ENCODE measurements at regions not wholly inside any gene's neighbourhood (a gene's known extent, or its start where the extent isn't known, plus 50 kb on each side); places are given as distances from the start of the nearest gene placed in this dataset.

DNA sequence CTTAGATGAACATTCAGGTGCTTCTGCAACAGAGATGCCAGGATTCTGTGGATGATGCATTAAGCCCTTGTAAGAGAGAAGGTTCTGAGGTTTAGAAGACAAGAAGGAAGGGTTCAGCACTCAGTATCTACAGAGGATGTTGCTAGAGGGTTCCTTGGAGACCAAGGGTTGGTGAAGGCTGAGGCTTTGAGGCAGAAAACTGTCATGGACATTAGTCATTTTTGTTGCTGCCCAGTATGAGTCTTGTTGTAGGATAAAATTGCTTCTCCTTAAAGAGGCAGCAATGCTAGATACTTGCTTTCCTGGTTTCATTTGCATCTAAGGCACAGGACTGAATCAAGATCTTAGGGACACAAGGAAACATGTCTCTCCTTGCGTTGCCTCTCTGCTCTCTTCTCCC is 319.4 kb upstream of the NFIA start:
- TF ChIP-seq POLR2AphosphoS5 (IDR thresholded peaks at IDR 0.05; ENCODE audit: low read depth, low read length) (no peak), POLR2A (IDR thresholded peaks at IDR 0.05; ENCODE audit: low read depth, low read length) (no peak), TAF1 (IDR thresholded peaks at IDR 0.05; ENCODE audit: borderline replicate concordance, low read depth, low read length) (no peak)
- DNase-seq (ENCODE audit: insufficient read length) (no peak), FAIRE-seq (no peak)

DNA sequence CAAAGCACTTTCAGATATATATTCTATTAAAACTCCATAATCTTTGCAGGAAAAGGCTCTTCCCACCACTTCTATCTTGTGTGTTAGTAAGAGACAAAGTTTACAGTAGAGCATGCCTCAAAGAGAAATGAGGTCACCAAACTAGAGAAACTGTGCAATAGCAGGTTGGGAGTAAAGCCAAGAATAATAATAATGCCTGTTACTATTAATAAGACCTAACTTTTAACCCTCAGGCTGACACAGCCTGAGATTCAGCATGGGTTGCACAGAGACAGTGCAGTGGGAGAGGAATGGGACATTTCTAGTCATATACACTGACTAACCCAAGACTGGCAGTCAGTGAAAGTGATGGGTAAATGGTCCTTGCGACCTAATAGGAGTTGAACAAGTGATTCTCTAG is 320.2 kb upstream of the NFIA start:
- FAIRE-seq (no peak), DNase-seq (ENCODE audit: insufficient read length) (no peak)
- no peak for TF ChIP-seq POLR2AphosphoS5 (IDR thresholded peaks at IDR 0.05; ENCODE audit: low read depth, low read length)
- no peak for TF ChIP-seq POLR2A (IDR thresholded peaks at IDR 0.05; ENCODE audit: low read depth, low read length)
- TF ChIP-seq TAF1 (IDR thresholded peaks at IDR 0.05; ENCODE audit: borderline replicate concordance, low read depth, low read length), result no peak

- TF ChIP-seq POLR2AphosphoS5 (IDR thresholded peaks at IDR 0.05; ENCODE audit: low read depth, low read length), result no peak
- FAIRE-seq, result no peak
- no peak for DNase-seq (ENCODE audit: insufficient read length)
Measured at GRCh38 chr1:60759291-60759690, 323.1 kb upstream of the NFIA start.

- no peak for DNase-seq (ENCODE audit: insufficient read length)
- TF ChIP-seq POLR2AphosphoS5 (IDR thresholded peaks at IDR 0.05; ENCODE audit: low read depth, low read length) (no peak), TAF1 (IDR thresholded peaks at IDR 0.05; ENCODE audit: borderline replicate concordance, low read depth, low read length) (no peak), POLR2A (IDR thresholded peaks at IDR 0.05; ENCODE audit: low read depth, low read length) (no peak)
- FAIRE-seq, result no peak
Measured at GRCh38 chr1:60757485-60757884, 324.9 kb upstream of the NFIA start.

DNA sequence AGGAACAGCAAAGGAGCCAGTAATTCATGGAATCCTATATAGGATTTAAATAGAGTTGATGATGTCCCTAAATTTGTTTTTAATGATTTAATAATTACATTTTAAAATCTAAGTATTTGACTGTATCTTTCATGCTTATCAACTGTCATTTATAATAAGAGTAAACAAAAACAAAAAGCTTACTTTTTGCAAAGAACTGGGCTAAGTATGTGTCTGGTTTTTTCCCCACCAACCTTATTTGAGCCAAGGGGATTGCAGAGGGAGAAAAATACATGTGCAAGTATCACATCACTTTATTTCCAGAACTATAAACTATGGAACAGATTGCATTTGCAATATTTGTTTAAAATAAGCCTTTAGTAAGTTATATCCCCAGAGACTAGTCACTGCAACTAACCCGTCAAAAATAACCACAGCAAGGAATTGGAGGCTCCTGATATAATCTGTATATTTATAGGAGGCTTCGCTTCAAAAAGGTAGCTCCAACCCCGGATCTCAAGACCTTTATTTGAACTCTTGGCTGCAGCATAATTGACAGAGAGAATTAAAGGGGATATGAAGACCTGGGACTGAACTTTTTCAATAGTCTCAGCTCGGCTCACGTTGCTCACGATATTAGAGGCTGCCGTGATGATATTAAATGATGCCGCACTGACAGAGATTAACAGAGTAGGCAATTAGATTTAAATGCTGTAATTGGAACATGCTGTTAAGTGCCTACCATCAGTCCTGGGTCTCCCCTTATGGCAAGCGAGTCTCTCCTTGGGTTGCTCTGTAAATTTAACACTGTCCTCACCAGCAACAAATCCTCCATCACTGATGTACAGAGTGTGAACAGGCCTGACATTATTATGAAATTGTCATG is 329.1 kb upstream of the NFIA start:
- DNase-seq (ENCODE audit: insufficient read length), result no peak
- TF ChIP-seq POLR2AphosphoS5 (IDR thresholded peaks at IDR 0.05; ENCODE audit: low read depth, low read length), result no peak
- TF ChIP-seq POLR2A (IDR thresholded peaks at IDR 0.05; ENCODE audit: low read depth, low read length), result no peak
- no peak for TF ChIP-seq TAF1 (IDR thresholded peaks at IDR 0.05; ENCODE audit: borderline replicate concordance, low read depth, low read length)
- FAIRE-seq, result no peak

DNA sequence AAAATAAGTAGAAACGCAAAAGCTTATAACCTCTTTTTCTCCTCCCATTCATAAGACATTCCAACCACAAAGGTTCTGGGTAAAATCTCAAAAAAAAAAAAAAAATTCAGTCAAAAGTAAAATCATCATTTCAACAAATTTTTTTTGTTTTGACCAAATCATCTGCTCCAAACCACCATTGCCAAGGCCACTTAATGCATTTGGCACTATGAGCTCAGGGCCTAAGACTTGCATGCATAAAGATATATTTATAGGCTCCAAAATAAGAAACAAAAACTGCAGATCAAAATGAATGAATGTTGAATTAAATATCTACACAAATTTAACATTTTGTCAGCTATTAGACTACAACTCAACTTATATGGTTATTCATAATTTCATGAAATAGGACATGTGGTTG is 331.1 kb upstream of the NFIA start:
- no peak for TF ChIP-seq TAF1 (IDR thresholded peaks at IDR 0.05; ENCODE audit: borderline replicate concordance, low read depth, low read length)
- no peak for TF ChIP-seq POLR2AphosphoS5 (IDR thresholded peaks at IDR 0.05; ENCODE audit: low read depth, low read length)
- no peak for TF ChIP-seq POLR2A (IDR thresholded peaks at IDR 0.05; ENCODE audit: low read depth, low read length)
- FAIRE-seq (no peak), DNase-seq (ENCODE audit: insufficient read length) (no peak)

- no peak for DNase-seq (ENCODE audit: insufficient read length)
- FAIRE-seq, result no peak
- no peak for TF ChIP-seq POLR2AphosphoS5 (IDR thresholded peaks at IDR 0.05; ENCODE audit: low read depth, low read length)
- no peak for TF ChIP-seq POLR2A (IDR thresholded peaks at IDR 0.05; ENCODE audit: low read depth, low read length)
- TF ChIP-seq TAF1 (IDR thresholded peaks at IDR 0.05; ENCODE audit: borderline replicate concordance, low read depth, low read length), result no peak
Measured at GRCh38 chr1:60747353-60747752, 335.0 kb upstream of the NFIA start.

GRCh38 chr1:60746278-60746791 is 336.0 kb upstream of the NFIA start:
- DNase-seq (ENCODE audit: insufficient read length), result no peak
- no peak for FAIRE-seq
- TF ChIP-seq POLR2AphosphoS5 (IDR thresholded peaks at IDR 0.05; ENCODE audit: low read depth, low read length) (no peak), POLR2A (IDR thresholded peaks at IDR 0.05; ENCODE audit: low read depth, low read length) (no peak), TAF1 (IDR thresholded peaks at IDR 0.05; ENCODE audit: borderline replicate concordance, low read depth, low read length) (no peak)

GRCh38 chr1:60745484-60745883 is 336.9 kb upstream of the NFIA start:
- TF ChIP-seq POLR2AphosphoS5 (IDR thresholded peaks at IDR 0.05; ENCODE audit: low read depth, low read length) (no peak), POLR2A (IDR thresholded peaks at IDR 0.05; ENCODE audit: low read depth, low read length) (no peak), TAF1 (IDR thresholded peaks at IDR 0.05; ENCODE audit: borderline replicate concordance, low read depth, low read length) (no peak)
- FAIRE-seq (no peak), DNase-seq (ENCODE audit: insufficient read length) (no peak)

- TF ChIP-seq POLR2A (IDR thresholded peaks at IDR 0.05; ENCODE audit: low read depth, low read length) (no peak), TAF1 (IDR thresholded peaks at IDR 0.05; ENCODE audit: borderline replicate concordance, low read depth, low read length) (no peak), POLR2AphosphoS5 (IDR thresholded peaks at IDR 0.05; ENCODE audit: low read depth, low read length) (no peak)
- no peak for FAIRE-seq
- DNase-seq (ENCODE audit: insufficient read length), result no peak
Measured at GRCh38 chr1:60742339-60742738, 340.0 kb upstream of the NFIA start.

- FAIRE-seq (no peak), DNase-seq (ENCODE audit: insufficient read length) (no peak)
- TF ChIP-seq POLR2A (IDR thresholded peaks at IDR 0.05; ENCODE audit: low read depth, low read length) (no peak), TAF1 (IDR thresholded peaks at IDR 0.05; ENCODE audit: borderline replicate concordance, low read depth, low read length) (no peak), POLR2AphosphoS5 (IDR thresholded peaks at IDR 0.05; ENCODE audit: low read depth, low read length) (no peak)
Measured at GRCh38 chr1:60740154-60740553, 342.2 kb upstream of the NFIA start.

DNA sequence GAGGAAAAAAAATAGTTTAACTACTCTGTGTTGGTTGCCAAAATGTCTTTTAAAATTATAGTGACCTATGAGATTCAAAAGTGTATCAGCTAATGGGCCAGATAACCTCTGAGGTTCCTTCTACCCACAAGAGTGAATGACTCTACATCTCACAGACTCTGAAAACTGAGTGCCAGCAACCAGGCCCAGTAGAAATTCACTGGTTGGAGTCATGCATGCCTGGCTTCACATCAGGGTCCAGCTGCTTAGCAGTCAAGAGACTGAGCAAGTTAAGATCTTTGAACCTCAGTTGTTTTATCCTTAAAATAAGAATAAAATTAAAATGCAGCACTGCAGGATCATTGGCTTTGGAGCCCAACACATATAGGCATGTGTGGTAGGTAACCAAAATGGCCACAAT is 342.6 kb upstream of the NFIA start:
- FAIRE-seq, result no peak

More for the DNA sequence above, 342.6 kb upstream of the NFIA start:
- DNase-seq (ENCODE audit: insufficient read length), result no peak
- TF ChIP-seq POLR2A (IDR thresholded peaks at IDR 0.05; ENCODE audit: low read depth, low read length), result no peak
- TF ChIP-seq TAF1 (IDR thresholded peaks at IDR 0.05; ENCODE audit: borderline replicate concordance, low read depth, low read length), result no peak
- no peak for TF ChIP-seq POLR2AphosphoS5 (IDR thresholded peaks at IDR 0.05; ENCODE audit: low read depth, low read length)

All from GM12892 (cell line).